HCT116 (cell line): ENCODE measurements at regions not wholly inside any gene's neighbourhood (a gene's known extent, or its start where the extent isn't known, plus 50 kb on each side); places are given as distances from the start of the nearest gene placed in this dataset.

ENCODE experiments used
- ATAC-seq: fragments of 200-7000 bp; cut with Tn5 transposase; 2 replicates; pipeline ENCODE4 v1.9.1; 2020; ENCODE audit warnings: mild to moderate bottlenecking, moderate library complexity
- BruUV-seq: library from RNA; stranded (reverse); fragments of 400-500 nt; replicated peaks from 2 replicates; lab custom pipeline; 2021; lab: Mats Ljungman, UMichigan
- CTCF ChIA-PET: fragments of 300-600 bp; sonication (Branson Sonifier 250); formaldehyde crosslinking; loops from one replicate; lab custom pipeline; 2021; ENCODE audit warnings: antibody characterized with exemption; lab: Charles Lee
- POLR2A ChIA-PET: fragments of 300-600, 350-600 bp; sonication (Branson Sonifier 250); formaldehyde crosslinking; loops from one replicate; lab custom pipeline; 2021; ENCODE audit warnings: antibody characterized with exemption; lab: Charles Lee
- RAD21 ChIA-PET, 2 experiments: fragments of 300-600 bp; sonication (Branson Sonifier 250); formaldehyde crosslinking; loops; one replicate each; lab custom pipeline; 2023; ENCODE audit warnings: low total read pairs in 2 of 2; ENCODE audit not compliant: uncharacterized antibody in 2 of 2, unreplicated experiment in 2 of 2, low non-redundant PET in 1 of 2; lab: Charles Lee
- DNase-seq: peaks from one replicate; pipeline ENCODE4 v3.0.0-alpha.2; 2010; ENCODE audit warnings: low read depth, low spot score
- H2AFZ ChIP-seq: fragments of 200-600 bp; shearing (Covaris generic), sonication (generic); 2 replicates; pipeline ENCODE4 v1.6.1; 2017; ENCODE audit warnings: low read depth, mixed run types, mixed read lengths, antibody characterized with exemption, low read length; ENCODE audit not compliant: poor library complexity, severe bottlenecking
- H3K27ac ChIP-seq: 2 replicates; pipeline ENCODE4 v1.5.1; 2012; ENCODE audit warnings: low read depth, low read length
- H3K27me3 ChIP-seq: fragments of 200-600 bp; sonication (generic); 2 replicates; pipeline ENCODE4 v1.6.1; 2016; ENCODE audit warnings: mixed run types, low read length, mixed read lengths; ENCODE audit not compliant: insufficient read depth
- H3K36me3 ChIP-seq, 2 experiments: fragments of 200-500 bp in 1 of 2; fragments of 200-600 bp in 1 of 2; sonication (Bioruptor generic) in 1 of 2; sonication (generic) in 1 of 2; 2 replicates each; pipeline versions ENCODE4 v1.5.1 to v1.6.1; 2014 to 2016; ENCODE audit warnings: low read length in 2 of 2, inconsistent platforms in 1 of 2, mixed read lengths in 1 of 2, mixed run types in 1 of 2; ENCODE audit not compliant: insufficient read depth in 2 of 2, control insufficient read depth in 1 of 2
- H3K4me1 ChIP-seq, 2 experiments: fragments of 200-600 bp in 1 of 2; sonication (generic) in 1 of 2; 2 replicates each; pipeline versions ENCODE4 v1.5.1 to v1.6.1; 2012 to 2017; ENCODE audit warnings: low read length in 2 of 2, inconsistent platforms in 1 of 2, mild to moderate bottlenecking in 1 of 2, mixed read lengths in 1 of 2, mixed run types in 1 of 2, moderate library complexity in 1 of 2; ENCODE audit not compliant: insufficient read depth in 2 of 2, control insufficient read depth in 1 of 2
- H3K4me2 ChIP-seq: fragments of 200-600 bp; sonication (generic); 2 replicates; pipeline ENCODE4 v1.6.1; 2017; ENCODE audit warnings: mixed run types, low read length, mixed read lengths
- H3K4me3 ChIP-seq, 2 experiments: fragments of 200-600 bp in 1 of 2; sonication (generic) in 1 of 2; replicated peaks in 1 of 2; 2 replicates each; pipeline ENCODE4 v1.5.1; 2011 to 2016; ENCODE audit warnings: low read length in 2 of 2, control low read depth in 1 of 2, low read depth in 1 of 2, mild to moderate bottlenecking in 1 of 2, mixed read lengths in 1 of 2, mixed run types in 1 of 2
- H3K79me2 ChIP-seq: fragments of 200-600 bp; sonication (generic); 2 replicates; pipeline ENCODE4 v1.6.1; 2017; ENCODE audit warnings: mild to moderate bottlenecking, mixed run types, low read length, moderate library complexity, mixed read lengths; ENCODE audit not compliant: insufficient read depth
- H3K9ac ChIP-seq: fragments of 200-600 bp; sonication (generic); 2 replicates; pipeline ENCODE4 v1.6.1; 2016; ENCODE audit warnings: low read length, mixed read lengths
- H3K9me2 ChIP-seq: fragments of 200-600 bp; sonication (generic), shearing (Covaris generic); 2 replicates; pipeline ENCODE4 v1.6.1; 2017; ENCODE audit warnings: mixed run types, mild to moderate bottlenecking, moderate library complexity; ENCODE audit not compliant: insufficient read depth
- H3K9me3 ChIP-seq, 2 experiments: fragments of 200-500 bp in 1 of 2; fragments of 200-600 bp in 1 of 2; sonication (Bioruptor generic) in 1 of 2; sonication (generic) in 1 of 2; 2 replicates each; pipeline ENCODE4 v1.6.1; 2014 to 2017; ENCODE audit warnings: low read length in 2 of 2, mixed read lengths in 2 of 2, inconsistent platforms in 1 of 2, low read depth in 1 of 2, mild to moderate bottlenecking in 1 of 2, mixed run types in 1 of 2, moderate library complexity in 1 of 2; ENCODE audit not compliant: control insufficient read depth in 1 of 2, insufficient read depth in 1 of 2
- H4K20me1 ChIP-seq: fragments of 200-600 bp; sonication (generic), shearing (Covaris generic); 2 replicates; pipeline ENCODE4 v1.6.1; 2017; ENCODE audit warnings: mixed run types, mild to moderate bottlenecking, moderate library complexity; ENCODE audit not compliant: insufficient read depth
- ATF3 ChIP-seq: IDR thresholded peaks from 2 replicates; pipeline ENCODE4 v1.6.1; 2012
- CBX3 ChIP-seq: IDR thresholded peaks from 2 replicates; pipeline ENCODE4 v1.6.1; 2012; ENCODE audit warnings: low read depth
- CEBPB ChIP-seq: IDR thresholded peaks from 2 replicates; pipeline ENCODE4 v1.6.1; 2012; ENCODE audit warnings: low read depth
- EGR1 ChIP-seq: IDR thresholded peaks from 2 replicates; pipeline ENCODE4 v1.6.1; 2012; ENCODE audit warnings: low read depth
- ELF1 ChIP-seq: IDR thresholded peaks from 2 replicates; pipeline ENCODE4 v1.6.1; 2012; ENCODE audit warnings: low read depth, borderline replicate concordance
- EZH2 ChIP-seq: fragments of 200-600 bp; sonication (generic); IDR thresholded peaks from 2 replicates; pipeline ENCODE4 v1.6.1; 2017; ENCODE audit warnings: antibody characterized with exemption, mixed run types
- EZH2phosphoT487 ChIP-seq: fragments of 200-600 bp; IDR thresholded peaks from 2 replicates; pipeline ENCODE4 v1.6.1; 2018; ENCODE audit warnings: antibody characterized with exemption, borderline replicate concordance
- FOSL1 ChIP-seq: IDR thresholded peaks from 2 replicates; pipeline ENCODE4 v1.6.1; 2012; ENCODE audit warnings: low read depth
- JUND ChIP-seq: IDR thresholded peaks from 2 replicates; pipeline ENCODE4 v1.6.1; 2012
- POLR2A ChIP-seq: IDR thresholded peaks from 2 replicates; pipeline ENCODE4 v1.7.0; 2011; ENCODE audit warnings: borderline replicate concordance; ENCODE audit not compliant: insufficient read depth, insufficient read length; ENCODE audit errors: extremely low read depth
- POLR2AphosphoS5 ChIP-seq: IDR thresholded peaks from 2 replicates; pipeline ENCODE4 v1.6.1; 2011; ENCODE audit warnings: mild to moderate bottlenecking, low read depth, low read length, moderate library complexity
- RAD21 ChIP-seq: IDR thresholded peaks from 2 replicates; pipeline ENCODE4 v1.6.1; 2012; ENCODE audit warnings: low read depth, mild to moderate bottlenecking
- SIN3A ChIP-seq: IDR thresholded peaks from 2 replicates; pipeline ENCODE4 v1.6.1; 2012; ENCODE audit warnings: low read depth
- SRF ChIP-seq: IDR thresholded peaks from 2 replicates; pipeline ENCODE4 v1.6.1; 2012; ENCODE audit warnings: low read depth
- TCF7L2 ChIP-seq: IDR thresholded peaks from 2 replicates; pipeline ENCODE4 v1.7.0; 2011; ENCODE audit warnings: borderline replicate concordance, inconsistent platforms; ENCODE audit not compliant: insufficient read depth, insufficient read length; ENCODE audit errors: extremely low read depth
- YY1 ChIP-seq: IDR thresholded peaks from 2 replicates; pipeline ENCODE4 v1.6.1; 2011; ENCODE audit warnings: low read length, low read depth, moderate library complexity, mild to moderate bottlenecking; ENCODE audit not compliant: insufficient replicate concordance; ENCODE audit errors: extremely low read depth
- ZFX ChIP-seq: fragments of 450-650 bp; IDR thresholded peaks from 2 replicates; pipeline ENCODE4 v1.6.1; 2017
- intact Hi-C: fragments of 100-400 bp; cut with micrococcal nuclease; formaldehyde crosslinking; loops from 2 replicates; pipeline ENCODE4 v1.10.0; 2022
- TF ChIP-seq, protein P1 (sequence below): IDR thresholded peaks from 2 replicates; pipeline ENCODE4 v1.6.1; 2012; ENCODE audit warnings: low read depth

- TF ChIP-seq, protein P1, sequence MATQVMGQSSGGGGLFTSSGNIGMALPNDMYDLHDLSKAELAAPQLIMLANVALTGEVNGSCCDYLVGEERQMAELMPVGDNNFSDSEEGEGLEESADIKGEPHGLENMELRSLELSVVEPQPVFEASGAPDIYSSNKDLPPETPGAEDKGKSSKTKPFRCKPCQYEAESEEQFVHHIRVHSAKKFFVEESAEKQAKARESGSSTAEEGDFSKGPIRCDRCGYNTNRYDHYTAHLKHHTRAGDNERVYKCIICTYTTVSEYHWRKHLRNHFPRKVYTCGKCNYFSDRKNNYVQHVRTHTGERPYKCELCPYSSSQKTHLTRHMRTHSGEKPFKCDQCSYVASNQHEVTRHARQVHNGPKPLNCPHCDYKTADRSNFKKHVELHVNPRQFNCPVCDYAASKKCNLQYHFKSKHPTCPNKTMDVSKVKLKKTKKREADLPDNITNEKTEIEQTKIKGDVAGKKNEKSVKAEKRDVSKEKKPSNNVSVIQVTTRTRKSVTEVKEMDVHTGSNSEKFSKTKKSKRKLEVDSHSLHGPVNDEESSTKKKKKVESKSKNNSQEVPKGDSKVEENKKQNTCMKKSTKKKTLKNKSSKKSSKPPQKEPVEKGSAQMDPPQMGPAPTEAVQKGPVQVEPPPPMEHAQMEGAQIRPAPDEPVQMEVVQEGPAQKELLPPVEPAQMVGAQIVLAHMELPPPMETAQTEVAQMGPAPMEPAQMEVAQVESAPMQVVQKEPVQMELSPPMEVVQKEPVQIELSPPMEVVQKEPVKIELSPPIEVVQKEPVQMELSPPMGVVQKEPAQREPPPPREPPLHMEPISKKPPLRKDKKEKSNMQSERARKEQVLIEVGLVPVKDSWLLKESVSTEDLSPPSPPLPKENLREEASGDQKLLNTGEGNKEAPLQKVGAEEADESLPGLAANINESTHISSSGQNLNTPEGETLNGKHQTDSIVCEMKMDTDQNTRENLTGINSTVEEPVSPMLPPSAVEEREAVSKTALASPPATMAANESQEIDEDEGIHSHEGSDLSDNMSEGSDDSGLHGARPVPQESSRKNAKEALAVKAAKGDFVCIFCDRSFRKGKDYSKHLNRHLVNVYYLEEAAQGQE = no peak
- TF ChIP-seq POLR2AphosphoS5 (no peak), FOSL1 (no peak), CEBPB (no peak), RAD21 (no peak), ZFX (no peak), SRF (no peak)
- TF ChIP-seq, all 23 proteins: peak for 0
These were observed 201.7 kb upstream of the CHRNA7 start (continued) for GRCh38 chr15:31828594-31828993.

- Histone ChIP-seq H3K79me2 (no peaks in the 10 kb centered on the region), H3K9ac (no peak overlapping the region), H3K4me2 (no peak overlapping the region), H3K36me3 (no peaks in the 10 kb centered on the region), H3K9me3 (no peaks in the 10 kb centered on the region), H3K4me3 (no peak overlapping the region), H4K20me1 (no peaks in the 10 kb centered on the region; the same call in 1 of the 2 replicates), H3K27ac (no peak overlapping the region), H3K9me2 (no peaks in the 10 kb centered on the region), H2AFZ (no peak overlapping the region), H3K27me3 (peaks cover 6% of the 10 kb centered on the region; the same call in 1 of the 2 replicates), H3K4me1 (no peaks in the 10 kb centered on the region)
- ChIA-PET RAD21 (no interaction called here), CTCF (no interaction called here), POLR2A (no interaction called here)
- intact Hi-C loops = no loop called here
- BruUV-seq = no TSS peak
- ATAC-seq = no peak
- TF ChIP-seq CBX3 = no peak
- TF ChIP-seq EZH2 = no peak
- TF ChIP-seq CEBPB = no peak
- no peak for TF ChIP-seq ELF1
- TF ChIP-seq POLR2A = no peak
- no peak for TF ChIP-seq EGR1
- no peak for TF ChIP-seq EZH2phosphoT487
- no peak for TF ChIP-seq JUND
- no peak for TF ChIP-seq ATF3
- TF ChIP-seq ZFX = no peak
- TF ChIP-seq FOSL1 = no peak
- no peak for TF ChIP-seq SIN3A
- no peak for TF ChIP-seq TCF7L2
- TF ChIP-seq RAD21 = no peak
- TF ChIP-seq YY1 = no peak
- no peak for TF ChIP-seq POLR2AphosphoS5
- TF ChIP-seq, protein P1 = no peak
- DNase-seq = no peak
These were observed 199.7 kb upstream of the CHRNA7 start for GRCh38 chr15:31830591-31830990.
